ENCODE measurements at regions not wholly inside any gene's neighbourhood (a gene's known extent, or its start where the extent isn't known, plus 50 kb on each side); places are given as distances from the start of the nearest gene placed in this dataset.
A peak's percentile ranks its signal among the peaks of the same experiment; 100 is the strongest.

- intact Hi-C loops (cut with micrococcal nuclease; ENCODE audit: unreplicated experiment) = no loop called here
- POLR2A ChIA-PET = no interaction called here
- BruUV-seq (replicated peaks) = no TSS peak
- no peak overlapping the region for H3K4me3 Mint-ChIP-seq (ENCODE audit: unreplicated experiment)
- H3K9me3 ChIP-seq = no peaks in the 10 kb centered on the region
- H3K4me1 Mint-ChIP-seq (ENCODE audit: low read depth, unreplicated experiment) = no peaks in the 10 kb centered on the region
- no peaks in the 10 kb centered on the region for H3K4me1 ChIP-seq
- no peaks in the 10 kb centered on the region for H3K27me3 Mint-ChIP-seq (ENCODE audit: insufficient read depth, unreplicated experiment)
- no peaks in the 10 kb centered on the region for H3K36me3 Mint-ChIP-seq (ENCODE audit: insufficient read depth, unreplicated experiment)
- no peak overlapping the region for H3K27ac Mint-ChIP-seq (ENCODE audit: unreplicated experiment)
- H3K4me3 ChIP-seq (ENCODE audit: low read depth, low read length) = no peak overlapping the region
- CTCF ChIA-PET = no interaction called here
- no peaks in the 10 kb centered on the region for H3K27me3 ChIP-seq (replicated peaks; ENCODE audit: control insufficient read depth, insufficient read depth, low read length)
- no peak for DNase-seq
- no peaks in the 10 kb centered on the region for H3K9me3 Mint-ChIP-seq (ENCODE audit: unreplicated experiment)
- H3K36me3 ChIP-seq (ENCODE audit: control insufficient read depth, insufficient read depth, low read length) = no peaks in the 10 kb centered on the region
- TF ChIP-seq CTCF (IDR thresholded peaks at IDR 0.05; ENCODE audit: insufficient read depth in 1 of 2, low read depth in 1 of 2, low read length in 1 of 2, severe bottlenecking in 1 of 2, unreplicated experiment in 1 of 2) = no peak
Measured at GRCh38 chr14:80146941-80147340, 64.4 kb downstream of the DIO2 start.

- Histone ChIP-seq H3K4me1 (no peaks in the 10 kb centered on the region), H3K36me3 (ENCODE audit: control insufficient read depth, insufficient read depth, low read length) (no peaks in the 10 kb centered on the region), H3K27me3 (replicated peaks; ENCODE audit: control insufficient read depth, insufficient read depth, low read length) (no peaks in the 10 kb centered on the region; the same call in 1 of the 2 replicates), H3K9me3 (peaks cover 9% of the 10 kb centered on the region), H3K4me3 (ENCODE audit: low read depth, low read length) (no peak overlapping the region)
- Mint-ChIP-seq H3K4me3 (ENCODE audit: unreplicated experiment) (no peak overlapping the region), H3K9me3 (ENCODE audit: unreplicated experiment) (peaks cover 47% of the 10 kb centered on the region), H3K4me1 (ENCODE audit: low read depth, unreplicated experiment) (no peaks in the 10 kb centered on the region), H3K27me3 (ENCODE audit: insufficient read depth, unreplicated experiment) (peaks cover 3% of the 10 kb centered on the region), H3K27ac (ENCODE audit: unreplicated experiment) (no peak overlapping the region), H3K36me3 (ENCODE audit: insufficient read depth, unreplicated experiment) (no peaks in the 10 kb centered on the region)
- ChIA-PET CTCF (no interaction called here), POLR2A (no interaction called here)
- intact Hi-C loops (cut with micrococcal nuclease; ENCODE audit: unreplicated experiment) = no loop called here
- no TSS peak for BruUV-seq (replicated peaks)
- TF ChIP-seq CTCF (IDR thresholded peaks at IDR 0.05; ENCODE audit: insufficient read depth in 1 of 2, low read depth in 1 of 2, low read length in 1 of 2, severe bottlenecking in 1 of 2, unreplicated experiment in 1 of 2) = no peak
- DNase-seq = peak in 1 of 2 experiments; percentile 24
Measured at GRCh38 chr14:80136358-80136757, 74.9 kb downstream of the DIO2 start.

- no peaks in the 10 kb centered on the region for H3K4me1 ChIP-seq
- ChIA-PET CTCF (no interaction called here), POLR2A (no interaction called here)
- BruUV-seq (replicated peaks) = no TSS peak
- Mint-ChIP-seq H3K9me3 (ENCODE audit: unreplicated experiment) (peaks cover 41% of the 10 kb centered on the region), H3K4me1 (ENCODE audit: low read depth, unreplicated experiment) (no peaks in the 10 kb centered on the region), H3K27ac (ENCODE audit: unreplicated experiment) (no peak overlapping the region), H3K36me3 (ENCODE audit: insufficient read depth, unreplicated experiment) (no peaks in the 10 kb centered on the region), H3K4me3 (ENCODE audit: unreplicated experiment) (no peak overlapping the region), H3K27me3 (ENCODE audit: insufficient read depth, unreplicated experiment) (no peaks in the 10 kb centered on the region)
- no peak for DNase-seq
- no peak for TF ChIP-seq CTCF (IDR thresholded peaks at IDR 0.05; ENCODE audit: insufficient read depth in 1 of 2, low read depth in 1 of 2, low read length in 1 of 2, severe bottlenecking in 1 of 2, unreplicated experiment in 1 of 2)
- no peaks in the 10 kb centered on the region for H3K36me3 ChIP-seq (ENCODE audit: control insufficient read depth, insufficient read depth, low read length)
- H3K4me3 ChIP-seq (ENCODE audit: low read depth, low read length) = no peak overlapping the region
- intact Hi-C loops (cut with micrococcal nuclease; ENCODE audit: unreplicated experiment) = no loop called here
- peaks cover 9% of the 10 kb centered on the region for H3K9me3 ChIP-seq
- no peaks in the 10 kb centered on the region for H3K27me3 ChIP-seq (replicated peaks; ENCODE audit: control insufficient read depth, insufficient read depth, low read length)
Measured at GRCh38 chr14:80135305-80136088, 75.8 kb downstream of the DIO2 start.

Measured in Caco-2 (cell line).